MM.1S (cell line): ENCODE measurements at regions not wholly inside any gene's neighbourhood (a gene's known extent, or its start where the extent isn't known, plus 50 kb on each side); places are given as distances from the start of the nearest gene placed in this dataset.

ENCODE experiments used
- DNase-seq: peaks from one replicate; pipeline ENCODE4 v3.0.0-alpha.2; 2015
- H2AFZ ChIP-seq: fragments of 300-600 bp; sonication (generic); 2 replicates; pipeline ENCODE4 v1.6.0; 2016; ENCODE audit warnings: antibody characterized with exemption, low read length
- H3F3A ChIP-seq: fragments of 300-600 bp; sonication (generic); 2 replicates; pipeline ENCODE4 v1.6.1; 2016; ENCODE audit warnings: mild to moderate bottlenecking, antibody characterized with exemption, low read length, moderate library complexity, mixed read lengths; ENCODE audit not compliant: insufficient read depth
- H3K27ac ChIP-seq: fragments of 300-600 bp; sonication (generic); 2 replicates; pipeline ENCODE4 v1.5.1; 2016; ENCODE audit warnings: mild to moderate bottlenecking, low read length
- H3K27me3 ChIP-seq: fragments of 300-600 bp; sonication (generic); replicated peaks from 2 replicates; pipeline ENCODE4 v1.6.0; 2016; ENCODE audit warnings: low read length; ENCODE audit not compliant: insufficient read depth
- H3K36me3 ChIP-seq: fragments of 300-600 bp; sonication (generic); replicated peaks from 2 replicates; pipeline ENCODE4 v1.6.1; 2016; ENCODE audit warnings: mild to moderate bottlenecking, low read length, mixed read lengths; ENCODE audit not compliant: insufficient read depth
- H3K4me1 ChIP-seq: fragments of 300-600 bp; sonication (generic); 2 replicates; pipeline ENCODE4 v1.6.1; 2016; ENCODE audit warnings: low read length, mixed read lengths
- H3K4me2 ChIP-seq: fragments of 300-600 bp; sonication (generic); 2 replicates; pipeline ENCODE4 v1.6.0; 2016; ENCODE audit warnings: low read depth, low read length
- H3K4me3 ChIP-seq: fragments of 300-600 bp; sonication (generic); 2 replicates; pipeline ENCODE4 v1.5.1; 2016; ENCODE audit warnings: low read length, mixed read lengths
- H3K79me2 ChIP-seq: fragments of 300-600 bp; sonication (generic); 2 replicates; pipeline ENCODE4 v1.6.1; 2016; ENCODE audit warnings: mixed run types, low read length, mixed read lengths
- H3K9ac ChIP-seq: fragments of 300-600 bp; sonication (generic); 2 replicates; pipeline ENCODE4 v1.6.1; 2016; ENCODE audit warnings: low read length, mixed read lengths
- H3K9me2 ChIP-seq: fragments of 300-600 bp; sonication (generic); replicated peaks from 2 replicates; pipeline ENCODE4 v1.6.1; 2016; ENCODE audit warnings: mild to moderate bottlenecking, low read length, mixed read lengths; ENCODE audit not compliant: insufficient read depth
- H3K9me3 ChIP-seq: fragments of 300-600 bp; sonication (generic); replicated peaks from 2 replicates; pipeline ENCODE4 v1.6.1; 2016; ENCODE audit warnings: mild to moderate bottlenecking, low read length, mixed read lengths; ENCODE audit not compliant: insufficient read depth
- H4K20me1 ChIP-seq: fragments of 300-600 bp; sonication (generic); 2 replicates; pipeline ENCODE4 v1.6.1; 2016; ENCODE audit warnings: mild to moderate bottlenecking, low read length, moderate library complexity, mixed read lengths; ENCODE audit not compliant: insufficient read depth
- CTCF ChIP-seq: fragments of 300-600 bp; sonication (generic); IDR thresholded peaks from 2 replicates; pipeline ENCODE4 v1.5.1; 2016; ENCODE audit warnings: antibody characterized with exemption, low read length, mixed read lengths
- EZH2 ChIP-seq: fragments of 300-600 bp; sonication (generic); optimal IDR thresholded peaks from 2 replicates; pipeline ENCODE3; 2017; ENCODE audit warnings: low read depth, mild to moderate bottlenecking, antibody characterized with exemption, low read length, mixed read lengths
- EZH2phosphoT487 ChIP-seq: fragments of 300-600 bp; sonication (generic); IDR thresholded peaks from 2 replicates; pipeline ENCODE4 v1.6.1; 2018; ENCODE audit warnings: antibody characterized with exemption, low read length

DNA sequence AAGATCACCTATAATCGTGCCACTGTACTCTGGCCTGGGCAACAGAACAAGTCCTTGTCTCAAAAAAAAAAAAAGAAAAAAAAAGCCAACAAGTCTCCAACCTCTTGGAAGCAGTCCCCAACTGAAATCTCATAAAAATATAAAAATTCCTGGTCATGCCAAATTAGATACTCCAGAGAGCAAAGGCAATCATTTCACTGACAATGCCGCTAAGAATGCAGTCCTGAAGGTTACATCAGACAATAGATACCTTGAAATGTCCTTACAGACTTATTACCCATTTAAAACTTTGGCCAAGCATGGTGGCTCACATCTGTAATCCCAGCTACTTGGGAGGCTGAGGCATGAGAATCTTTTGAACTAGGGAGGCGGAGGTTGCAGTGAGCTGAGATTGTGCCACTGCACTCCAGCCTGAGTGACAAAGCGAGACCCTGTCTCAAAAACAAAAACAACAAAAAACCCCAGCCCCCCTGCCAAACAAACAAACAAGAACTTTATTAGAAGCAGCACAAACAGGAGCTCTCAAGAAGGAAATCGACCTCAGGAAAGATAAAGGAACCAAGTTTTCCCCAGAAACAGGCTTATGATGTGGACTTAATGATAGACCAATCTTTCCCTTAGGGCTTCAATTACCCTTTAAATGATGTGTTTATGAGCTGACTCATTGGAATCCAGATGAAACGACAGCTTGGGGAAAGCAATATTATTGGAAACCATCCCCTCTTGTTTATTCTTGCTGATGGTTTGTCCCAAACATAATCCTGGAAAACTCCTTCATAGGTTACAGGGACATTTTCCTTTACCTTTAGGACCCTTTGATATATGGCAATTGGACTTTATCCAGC, 53.1 kb upstream of the XCR1 start:
- no peak overlapping the region for H3K27ac ChIP-seq
- H3K79me2 ChIP-seq = no peaks in the 10 kb centered on the region
- no peaks in the 10 kb centered on the region for H3F3A ChIP-seq
- no peak for DNase-seq
- H3K9ac ChIP-seq = no peak overlapping the region
- H3K9me3 ChIP-seq = no peaks in the 10 kb centered on the region
- no peak overlapping the region for H2AFZ ChIP-seq
- no peaks in the 10 kb centered on the region for H3K36me3 ChIP-seq
- H3K9me2 ChIP-seq = no peaks in the 10 kb centered on the region
- peaks cover 5% of the 10 kb centered on the region for H3K4me1 ChIP-seq
- no peaks in the 10 kb centered on the region for H4K20me1 ChIP-seq
- H3K27me3 ChIP-seq = no peaks in the 10 kb centered on the region
- H3K4me3 ChIP-seq = no peak overlapping the region
- TF ChIP-seq EZH2 = no peak
- no peak overlapping the region for H3K4me2 ChIP-seq

DNA sequence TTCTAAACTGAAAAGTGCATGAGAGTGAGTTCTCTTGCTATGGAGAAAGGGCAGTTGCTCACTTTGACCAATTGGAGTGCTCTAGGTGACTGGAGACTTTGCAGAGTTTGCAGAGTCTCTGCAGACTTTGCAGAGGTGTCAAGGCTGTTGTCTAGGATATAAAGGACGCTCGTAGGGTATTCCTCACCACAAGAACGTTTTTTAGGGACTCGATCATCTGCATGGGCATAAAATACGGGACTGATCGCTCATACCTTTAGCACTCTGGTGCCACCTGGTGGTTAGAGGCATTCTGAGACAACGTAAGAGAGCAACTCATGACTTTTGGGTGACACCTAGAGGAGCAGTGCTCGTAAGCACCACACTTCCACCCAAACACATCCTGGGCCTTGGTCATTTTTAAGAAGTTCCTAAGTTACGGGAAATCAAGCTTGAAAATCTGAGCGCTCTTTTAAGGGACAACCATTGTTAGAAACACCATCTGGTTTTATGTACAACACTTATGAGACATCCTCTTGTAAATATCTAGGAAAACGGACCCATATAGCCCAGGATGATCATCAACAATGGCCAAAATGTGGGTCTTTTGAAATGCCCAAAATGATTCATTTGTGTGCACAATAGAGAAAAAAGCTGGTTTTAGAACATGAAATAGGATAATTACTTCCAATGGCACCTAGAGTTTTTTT, 51.6 kb upstream of the XCR1 start:
- no peaks in the 10 kb centered on the region for H3K27me3 ChIP-seq
- H3K4me3 ChIP-seq = peak overlapping the region; percentile 36; the same call in 1 of the 2 replicates
- H4K20me1 ChIP-seq = no peaks in the 10 kb centered on the region
- peaks cover 5% of the 10 kb centered on the region for H3K4me1 ChIP-seq
- no peaks in the 10 kb centered on the region for H3K79me2 ChIP-seq
- no peak for TF ChIP-seq EZH2phosphoT487
- TF ChIP-seq CTCF = peak; percentile 100
- TF ChIP-seq EZH2 = no peak
- DNase-seq = peak; percentile 93
- no peaks in the 10 kb centered on the region for H3K9me3 ChIP-seq
- peak overlapping the region; percentile 67 for H3K4me2 ChIP-seq
- no peak overlapping the region for H3K9ac ChIP-seq
- H3K27ac ChIP-seq = no peak overlapping the region
- peak overlapping the region; percentile 66 for H2AFZ ChIP-seq
- no peaks in the 10 kb centered on the region for H3K36me3 ChIP-seq
- no peaks in the 10 kb centered on the region for H3K9me2 ChIP-seq
- no peaks in the 10 kb centered on the region for H3F3A ChIP-seq
